ENCODE measurements at regions not wholly inside any gene's neighbourhood (a gene's known extent, or its start where the extent isn't known, plus 50 kb on each side); places are given as distances from the start of the nearest gene placed in this dataset.

DNA sequence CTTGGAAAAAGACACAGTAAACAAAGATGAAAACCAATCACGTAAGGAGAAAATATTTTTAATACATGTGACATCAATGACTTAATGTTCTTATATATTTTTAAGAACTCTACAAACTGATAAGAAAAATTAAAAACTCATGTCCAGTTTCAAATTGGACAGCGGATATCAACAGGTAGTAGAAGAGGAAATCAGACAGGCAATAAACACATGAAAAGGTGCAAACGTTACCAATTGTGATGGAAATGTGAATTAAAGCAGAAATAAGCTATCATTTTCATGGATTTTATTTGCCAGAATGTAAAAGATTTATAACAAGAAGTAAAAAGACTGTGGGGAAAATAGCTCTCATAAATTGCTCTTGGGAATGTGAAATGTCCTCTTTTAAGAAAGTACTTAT is 382.3 kb downstream of the DLEU7 start:
- TF ChIP-seq, protein P1, sequence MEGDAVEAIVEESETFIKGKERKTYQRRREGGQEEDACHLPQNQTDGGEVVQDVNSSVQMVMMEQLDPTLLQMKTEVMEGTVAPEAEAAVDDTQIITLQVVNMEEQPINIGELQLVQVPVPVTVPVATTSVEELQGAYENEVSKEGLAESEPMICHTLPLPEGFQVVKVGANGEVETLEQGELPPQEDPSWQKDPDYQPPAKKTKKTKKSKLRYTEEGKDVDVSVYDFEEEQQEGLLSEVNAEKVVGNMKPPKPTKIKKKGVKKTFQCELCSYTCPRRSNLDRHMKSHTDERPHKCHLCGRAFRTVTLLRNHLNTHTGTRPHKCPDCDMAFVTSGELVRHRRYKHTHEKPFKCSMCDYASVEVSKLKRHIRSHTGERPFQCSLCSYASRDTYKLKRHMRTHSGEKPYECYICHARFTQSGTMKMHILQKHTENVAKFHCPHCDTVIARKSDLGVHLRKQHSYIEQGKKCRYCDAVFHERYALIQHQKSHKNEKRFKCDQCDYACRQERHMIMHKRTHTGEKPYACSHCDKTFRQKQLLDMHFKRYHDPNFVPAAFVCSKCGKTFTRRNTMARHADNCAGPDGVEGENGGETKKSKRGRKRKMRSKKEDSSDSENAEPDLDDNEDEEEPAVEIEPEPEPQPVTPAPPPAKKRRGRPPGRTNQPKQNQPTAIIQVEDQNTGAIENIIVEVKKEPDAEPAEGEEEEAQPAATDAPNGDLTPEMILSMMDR (IDR thresholded peaks at IDR 0.05), result no peak
- TF ChIP-seq POLR2A (IDR thresholded peaks at IDR 0.05) (no peak), EP300 (IDR thresholded peaks at IDR 0.05) (no peak), POLR2AphosphoS5 (IDR thresholded peaks at IDR 0.05) (no peak)
